ENCODE measurements at regions not wholly inside any gene's neighbourhood (a gene's known extent, or its start where the extent isn't known, plus 50 kb on each side); places are given as distances from the start of the nearest gene placed in this dataset.

- TF ChIP-seq SPI1 (IDR thresholded peaks at IDR 0.05; ENCODE audit: borderline replicate concordance, low read depth) (no peak), CTCF (IDR thresholded peaks at IDR 0.05; ENCODE audit: insufficient read depth, low read length) (no peak), POLR2AphosphoS5 (IDR thresholded peaks at IDR 0.05; ENCODE audit: low read depth) (no peak), REST (IDR thresholded peaks at IDR 0.05; ENCODE audit: insufficient replicate concordance, low read depth) (no peak), GABPA (IDR thresholded peaks at IDR 0.05; ENCODE audit: low read depth) (no peak)
Observed at GRCh38 chr12:25327321-25327720, 76.6 kb upstream of the KRAS start.

Data from HL-60 (cell line).